ENCODE measurements at regions not wholly inside any gene's neighbourhood (a gene's known extent, or its start where the extent isn't known, plus 50 kb on each side); places are given as distances from the start of the nearest gene placed in this dataset.

DNA sequence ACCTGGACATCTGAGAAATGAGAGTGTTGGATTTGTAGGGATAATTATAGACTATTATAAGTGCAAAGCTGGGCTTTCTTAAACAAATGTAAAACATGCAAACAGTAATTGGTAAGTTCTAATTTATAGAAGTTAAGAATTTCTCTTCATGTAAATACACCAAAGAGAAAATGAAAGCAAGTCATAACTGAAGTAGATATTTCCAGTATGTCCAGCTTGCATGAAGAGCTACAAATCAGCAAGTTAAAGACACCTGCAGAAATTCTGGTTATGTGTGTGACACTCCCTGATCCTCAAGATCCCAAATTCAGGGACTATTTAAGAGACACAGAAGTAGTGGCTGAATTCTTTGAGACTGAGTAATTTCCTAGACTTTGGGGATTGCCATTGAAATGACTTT lies 308.9 kb downstream of the TLE4 start:
- H2BK120ac ChIP-seq (replicated peaks; ENCODE audit: low read depth, low read length), result no peak overlapping the region
- no peaks in the 10 kb centered on the region for H3K27me3 ChIP-seq (replicated peaks in 1 of 4; ENCODE audit: control insufficient read depth in 3 of 4, extremely low read depth in 1 of 4, insufficient read depth in 3 of 4, low read length in 3 of 4)
- no peaks in the 10 kb centered on the region for H3K79me2 ChIP-seq (ENCODE audit: control insufficient read depth in 1 of 2, insufficient read depth in 2 of 2, low read length in 2 of 2)
- no peaks in the 10 kb centered on the region for H3K36me3 ChIP-seq (ENCODE audit: control insufficient read depth in 2 of 4, insufficient read depth in 4 of 4, low read length in 3 of 4)
- no peak overlapping the region for H4K91ac ChIP-seq (replicated peaks; ENCODE audit: insufficient read length, low read length)
- H3K9ac ChIP-seq (replicated peaks in 1 of 4; ENCODE audit: extremely low read depth in 1 of 4, low read depth in 3 of 4, low read length in 3 of 4), result no peak overlapping the region
- no peak overlapping the region for H2BK5ac ChIP-seq (ENCODE audit: low read depth, low read length)
- H3K27ac ChIP-seq (ENCODE audit: low read depth, low read length), result no peak overlapping the region
- DNase-seq (ENCODE audit: low read depth in 1 of 2, low spot score in 2 of 2) (no peak), FAIRE-seq (no peak)
- POLR2A ChIA-PET (ENCODE audit: partially characterized antibody), result interaction anchor here (0.6 kb wide), 1 partner anchor 630 kb away, joined by 4 read pairs; no protein-coding TSS in a partner anchor
- H3K9me3 ChIP-seq (ENCODE audit: insufficient read depth in 2 of 2, low read depth in 1 of 2, low read length in 1 of 2), result no peaks in the 10 kb centered on the region
- no peaks in the 10 kb centered on the region for H3K79me1 ChIP-seq (ENCODE audit: low read depth, low read length)
- no peaks in the 10 kb centered on the region for H3K4me1 ChIP-seq (replicated peaks in 1 of 4; ENCODE audit: control insufficient read depth in 3 of 4, insufficient read depth in 4 of 4, low read length in 3 of 4)
- no peak overlapping the region for H2AFZ ChIP-seq (ENCODE audit: low read length)
- no peak overlapping the region for H3K4me2 ChIP-seq (ENCODE audit: insufficient read depth in 1 of 2, low read depth in 2 of 2, low read length in 2 of 2)
- no peak overlapping the region for H4K8ac ChIP-seq (ENCODE audit: extremely low read depth, insufficient read depth, low read length)
- H2BK12ac ChIP-seq (ENCODE audit: low read depth, low read length), result no peak overlapping the region
- H3K23me2 ChIP-seq (ENCODE audit: low read depth, low read length), result no peaks in the 10 kb centered on the region
- no peaks in the 10 kb centered on the region for H4K20me1 ChIP-seq (replicated peaks in 1 of 2; ENCODE audit: control insufficient read depth in 1 of 2, insufficient read depth in 2 of 2, low read length in 2 of 2)
- no peak overlapping the region for H3K56ac ChIP-seq (replicated peaks; ENCODE audit: insufficient read length, low read depth, low read length)
- no peak overlapping the region for H3K4ac ChIP-seq (replicated peaks; ENCODE audit: insufficient read length, low read depth, low read length)
- no peak overlapping the region for H3K14ac ChIP-seq (ENCODE audit: insufficient read length)
- no peak overlapping the region for H3K23ac ChIP-seq (ENCODE audit: insufficient read length)
- TF ChIP-seq TAF7 (optimal IDR thresholded peaks at IDR 0.05; ENCODE audit: borderline replicate concordance, low read depth, low read length), result no peak
- TF ChIP-seq, protein P1, sequence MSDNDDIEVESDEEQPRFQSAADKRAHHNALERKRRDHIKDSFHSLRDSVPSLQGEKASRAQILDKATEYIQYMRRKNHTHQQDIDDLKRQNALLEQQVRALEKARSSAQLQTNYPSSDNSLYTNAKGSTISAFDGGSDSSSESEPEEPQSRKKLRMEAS (IDR thresholded peaks at IDR 0.05), result no peak
- TF ChIP-seq, protein P2, sequence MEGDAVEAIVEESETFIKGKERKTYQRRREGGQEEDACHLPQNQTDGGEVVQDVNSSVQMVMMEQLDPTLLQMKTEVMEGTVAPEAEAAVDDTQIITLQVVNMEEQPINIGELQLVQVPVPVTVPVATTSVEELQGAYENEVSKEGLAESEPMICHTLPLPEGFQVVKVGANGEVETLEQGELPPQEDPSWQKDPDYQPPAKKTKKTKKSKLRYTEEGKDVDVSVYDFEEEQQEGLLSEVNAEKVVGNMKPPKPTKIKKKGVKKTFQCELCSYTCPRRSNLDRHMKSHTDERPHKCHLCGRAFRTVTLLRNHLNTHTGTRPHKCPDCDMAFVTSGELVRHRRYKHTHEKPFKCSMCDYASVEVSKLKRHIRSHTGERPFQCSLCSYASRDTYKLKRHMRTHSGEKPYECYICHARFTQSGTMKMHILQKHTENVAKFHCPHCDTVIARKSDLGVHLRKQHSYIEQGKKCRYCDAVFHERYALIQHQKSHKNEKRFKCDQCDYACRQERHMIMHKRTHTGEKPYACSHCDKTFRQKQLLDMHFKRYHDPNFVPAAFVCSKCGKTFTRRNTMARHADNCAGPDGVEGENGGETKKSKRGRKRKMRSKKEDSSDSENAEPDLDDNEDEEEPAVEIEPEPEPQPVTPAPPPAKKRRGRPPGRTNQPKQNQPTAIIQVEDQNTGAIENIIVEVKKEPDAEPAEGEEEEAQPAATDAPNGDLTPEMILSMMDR (IDR thresholded peaks at IDR 0.05; ENCODE audit: control extremely low read depth in 1 of 3, insufficient read depth in 1 of 3, low read depth in 1 of 3, low read length in 3 of 3), result no peak
- TF ChIP-seq SIRT6 (IDR thresholded peaks at IDR 0.05; ENCODE audit: low read length), result no peak
- TF ChIP-seq HDAC6 (IDR thresholded peaks at IDR 0.05; ENCODE audit: low read depth, low read length), result no peak
- TF ChIP-seq TEAD4 (IDR thresholded peaks at IDR 0.05; ENCODE audit: low read depth, low read length), result no peak
- TF ChIP-seq HDAC2 (IDR thresholded peaks at IDR 0.05; ENCODE audit: borderline replicate concordance in 1 of 2, low read depth in 2 of 2, low read length in 2 of 2), result no peak
- no peak for TF ChIP-seq BCL11A (IDR thresholded peaks at IDR 0.05; ENCODE audit: low read depth in 2 of 2, low read length in 2 of 2)
- TF ChIP-seq FOSL1 (IDR thresholded peaks at IDR 0.05; ENCODE audit: insufficient read depth, low read depth, low read length), result no peak
- TF ChIP-seq TCF12 (IDR thresholded peaks at IDR 0.05; ENCODE audit: low read depth, low read length), result no peak
- no peak for TF ChIP-seq MAFK (IDR thresholded peaks at IDR 0.05; ENCODE audit: low read depth, low read length)
- no peak for TF ChIP-seq POLR2A (IDR thresholded peaks at IDR 0.05; ENCODE audit: control extremely low read depth in 1 of 2, low read depth in 2 of 2, low read length in 2 of 2)
- no peak for TF ChIP-seq RXRA (IDR thresholded peaks at IDR 0.05; ENCODE audit: insufficient read depth, low read depth, low read length)
- H2BK15ac ChIP-seq (ENCODE audit: low read length), result no peak overlapping the region
- H3K18ac ChIP-seq (ENCODE audit: extremely low read depth, low read length), result no peak overlapping the region
- H2BK20ac ChIP-seq (ENCODE audit: low read length), result no peak overlapping the region
- no peak overlapping the region for H2AK5ac ChIP-seq (ENCODE audit: low read depth, low read length)
- H3K4me3 ChIP-seq (ENCODE audit: extremely low read depth in 1 of 4, insufficient read depth in 2 of 4, low read depth in 3 of 4, low read length in 4 of 4), result no peak overlapping the region
- H4K5ac ChIP-seq (ENCODE audit: insufficient read length, low read depth, low read length), result no peak overlapping the region
- CTCF ChIA-PET (ENCODE audit: partially characterized antibody), result interaction anchor here (1.2 kb wide), 1 partner anchor 34 kb away, joined by 3 read pairs; no protein-coding TSS in a partner anchor
